ENCODE measurements at regions not wholly inside any gene's neighbourhood (a gene's known extent, or its start where the extent isn't known, plus 50 kb on each side); places are given as distances from the start of the nearest gene placed in this dataset.

DNA sequence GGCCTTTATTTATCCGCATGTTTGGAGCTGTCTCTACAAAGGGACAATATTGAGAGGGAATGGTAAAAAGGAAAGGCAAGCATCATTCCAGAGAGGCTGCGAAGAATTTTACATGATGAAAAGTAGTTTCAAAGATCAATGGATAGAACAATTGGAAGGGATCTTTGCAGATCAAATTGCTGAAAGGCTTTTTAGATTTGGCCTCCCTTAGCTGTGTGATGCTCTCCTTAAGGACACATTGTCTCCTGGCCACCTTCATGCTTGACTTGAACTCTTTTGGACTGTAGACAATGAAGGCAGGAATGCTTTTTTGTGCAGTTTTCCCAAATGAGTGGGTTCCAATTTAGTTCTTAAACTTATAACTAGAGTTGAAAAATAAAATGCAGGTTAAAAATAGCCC is 344.7 kb downstream of the ARL4A start:
- no peaks in the 10 kb centered on the region for H3K36me3 ChIP-seq (ENCODE audit: control insufficient read depth, insufficient read depth, low read length)
- TF ChIP-seq, protein P1, sequence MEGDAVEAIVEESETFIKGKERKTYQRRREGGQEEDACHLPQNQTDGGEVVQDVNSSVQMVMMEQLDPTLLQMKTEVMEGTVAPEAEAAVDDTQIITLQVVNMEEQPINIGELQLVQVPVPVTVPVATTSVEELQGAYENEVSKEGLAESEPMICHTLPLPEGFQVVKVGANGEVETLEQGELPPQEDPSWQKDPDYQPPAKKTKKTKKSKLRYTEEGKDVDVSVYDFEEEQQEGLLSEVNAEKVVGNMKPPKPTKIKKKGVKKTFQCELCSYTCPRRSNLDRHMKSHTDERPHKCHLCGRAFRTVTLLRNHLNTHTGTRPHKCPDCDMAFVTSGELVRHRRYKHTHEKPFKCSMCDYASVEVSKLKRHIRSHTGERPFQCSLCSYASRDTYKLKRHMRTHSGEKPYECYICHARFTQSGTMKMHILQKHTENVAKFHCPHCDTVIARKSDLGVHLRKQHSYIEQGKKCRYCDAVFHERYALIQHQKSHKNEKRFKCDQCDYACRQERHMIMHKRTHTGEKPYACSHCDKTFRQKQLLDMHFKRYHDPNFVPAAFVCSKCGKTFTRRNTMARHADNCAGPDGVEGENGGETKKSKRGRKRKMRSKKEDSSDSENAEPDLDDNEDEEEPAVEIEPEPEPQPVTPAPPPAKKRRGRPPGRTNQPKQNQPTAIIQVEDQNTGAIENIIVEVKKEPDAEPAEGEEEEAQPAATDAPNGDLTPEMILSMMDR (IDR thresholded peaks at IDR 0.05; ENCODE audit: insufficient read depth, low read length, poor library complexity, severe bottlenecking), result no peak
- DNase-seq (ENCODE audit: low read depth), result no peak
- H3K27me3 ChIP-seq (ENCODE audit: control insufficient read depth, insufficient read depth, low read length), result no peaks in the 10 kb centered on the region
- no peak overlapping the region for H3K4me3 ChIP-seq (ENCODE audit: low read depth, low read length)

DNA sequence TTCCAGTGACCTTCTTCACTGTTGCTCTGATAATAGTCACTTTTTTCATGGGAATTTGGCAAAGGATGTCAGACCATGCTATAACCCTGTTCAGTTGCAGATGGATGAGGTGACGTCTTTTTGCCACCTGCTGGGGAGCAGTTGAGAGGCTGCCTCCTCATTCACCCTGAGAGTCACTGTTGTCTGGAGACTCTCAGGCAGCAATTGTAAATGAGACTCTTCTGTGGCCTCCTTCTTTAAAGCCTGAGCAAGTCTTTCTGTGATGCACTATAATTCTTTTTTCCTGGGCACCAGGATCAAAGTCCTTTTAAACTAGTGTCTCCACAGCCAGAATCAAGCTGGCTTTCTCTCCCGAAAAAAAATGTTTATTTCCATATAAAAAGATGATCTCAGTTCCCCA is 345.1 kb downstream of the ARL4A start:
- DNase-seq (ENCODE audit: low read depth), result no peak
- H3K27me3 ChIP-seq (ENCODE audit: control insufficient read depth, insufficient read depth, low read length), result no peaks in the 10 kb centered on the region
- H3K4me3 ChIP-seq (ENCODE audit: low read depth, low read length), result no peak overlapping the region
- H3K36me3 ChIP-seq (ENCODE audit: control insufficient read depth, insufficient read depth, low read length), result no peaks in the 10 kb centered on the region
- TF ChIP-seq, protein P1 (IDR thresholded peaks at IDR 0.05; ENCODE audit: insufficient read depth, low read length, poor library complexity, severe bottlenecking), result no peak

DNA sequence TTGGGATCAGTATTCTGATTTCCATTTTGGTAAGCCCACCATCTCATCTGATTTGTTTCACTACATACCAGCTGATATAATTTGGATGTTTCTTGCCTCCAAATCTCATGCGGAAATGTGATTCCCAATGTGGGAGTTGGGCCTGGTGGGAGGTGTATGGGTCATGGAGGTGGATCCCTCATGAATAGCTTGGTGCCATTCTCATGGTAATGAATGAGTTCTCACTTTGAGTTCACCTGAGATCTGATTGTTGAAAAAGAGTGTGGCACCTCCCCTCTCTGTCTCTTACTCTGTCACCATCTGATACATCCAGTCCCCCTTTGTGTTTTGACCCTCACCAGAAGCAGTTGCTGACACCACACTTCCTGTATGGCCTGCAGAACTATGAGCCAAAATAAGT is 347.3 kb downstream of the ARL4A start:
- TF ChIP-seq, protein P1 (IDR thresholded peaks at IDR 0.05; ENCODE audit: insufficient read depth, low read length, poor library complexity, severe bottlenecking), result no peak
- H3K4me3 ChIP-seq (ENCODE audit: low read depth, low read length), result no peak overlapping the region
- H3K36me3 ChIP-seq (ENCODE audit: control insufficient read depth, insufficient read depth, low read length), result no peaks in the 10 kb centered on the region
- H3K27me3 ChIP-seq (ENCODE audit: control insufficient read depth, insufficient read depth, low read length), result no peaks in the 10 kb centered on the region
- no peak for DNase-seq (ENCODE audit: low read depth)

DNA sequence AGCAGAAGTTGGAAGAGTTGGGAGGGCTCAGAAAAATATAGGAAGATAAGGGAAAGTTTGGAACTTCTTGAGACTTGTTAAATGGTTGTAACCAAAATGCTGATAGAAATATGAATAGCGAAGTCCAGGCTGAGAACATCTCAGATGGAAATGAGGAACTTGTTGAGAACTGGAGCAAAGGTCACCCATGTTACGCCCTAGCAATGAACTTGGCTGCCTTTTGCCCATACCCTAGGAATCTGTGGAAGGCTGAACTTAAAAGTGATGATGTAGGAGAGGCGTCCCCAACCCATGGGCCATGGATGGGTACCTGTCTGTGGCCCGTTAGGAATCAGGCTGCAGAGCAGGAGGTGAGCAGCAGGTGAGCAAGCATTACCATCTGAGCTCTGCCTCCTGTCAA is 347.8 kb downstream of the ARL4A start:
- no peak overlapping the region for H3K4me3 ChIP-seq (ENCODE audit: low read depth, low read length)
- H3K27me3 ChIP-seq (ENCODE audit: control insufficient read depth, insufficient read depth, low read length), result no peaks in the 10 kb centered on the region
- H3K36me3 ChIP-seq (ENCODE audit: control insufficient read depth, insufficient read depth, low read length), result no peaks in the 10 kb centered on the region
- no peak for DNase-seq (ENCODE audit: low read depth)
- TF ChIP-seq, protein P1 (IDR thresholded peaks at IDR 0.05; ENCODE audit: insufficient read depth, low read length, poor library complexity, severe bottlenecking), result no peak

DNA sequence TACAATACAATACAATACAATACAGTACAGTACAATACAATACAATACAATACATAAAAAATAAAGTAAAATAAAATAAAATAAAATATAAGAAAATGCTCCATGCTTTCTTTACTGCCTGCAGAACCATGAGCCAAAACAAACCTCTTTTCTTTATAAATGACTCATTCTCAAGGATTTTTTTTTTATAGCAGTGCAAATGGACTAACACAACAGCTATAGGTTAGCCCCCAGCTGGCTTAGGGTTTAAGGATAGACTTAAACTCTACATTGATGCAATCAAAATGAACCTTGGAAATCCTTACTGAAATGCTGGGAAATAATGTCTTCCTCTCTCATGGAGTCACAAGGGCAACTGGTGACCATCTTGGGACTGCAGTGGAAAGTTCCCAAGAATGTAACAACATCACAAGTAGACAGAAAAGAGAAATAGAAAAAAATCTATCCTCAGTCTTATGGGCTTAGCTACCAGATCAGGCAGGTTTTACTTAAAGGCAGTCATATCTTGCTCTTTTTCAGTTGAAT is 348.9 kb downstream of the ARL4A start:
- no peak overlapping the region for H3K4me3 ChIP-seq (ENCODE audit: low read depth, low read length)
- no peaks in the 10 kb centered on the region for H3K36me3 ChIP-seq (ENCODE audit: control insufficient read depth, insufficient read depth, low read length)
- TF ChIP-seq, protein P1 (IDR thresholded peaks at IDR 0.05; ENCODE audit: insufficient read depth, low read length, poor library complexity, severe bottlenecking), result no peak
- no peaks in the 10 kb centered on the region for H3K27me3 ChIP-seq (ENCODE audit: control insufficient read depth, insufficient read depth, low read length)
- DNase-seq (ENCODE audit: low read depth), result no peak

DNA sequence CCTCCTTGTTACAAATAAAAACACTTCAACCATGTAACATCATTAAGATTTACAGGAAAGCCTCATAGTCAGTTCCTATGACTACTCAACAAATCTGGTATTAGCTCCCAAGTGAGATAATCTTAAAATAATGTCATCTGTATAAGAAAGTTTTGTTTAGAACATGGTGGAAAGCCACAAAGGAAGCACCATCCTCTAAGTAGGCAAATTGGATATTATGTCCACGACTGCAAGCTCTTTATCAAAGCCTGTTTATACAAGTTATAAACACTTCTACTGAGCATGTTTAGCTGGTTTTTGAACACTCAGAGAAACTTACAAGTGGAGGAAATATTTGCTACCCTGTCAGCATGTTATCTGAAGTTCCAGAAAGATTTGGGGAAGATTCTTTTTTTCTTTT is 349.8 kb downstream of the ARL4A start:
- Histone ChIP-seq H3K4me3 (ENCODE audit: low read depth, low read length) (no peak overlapping the region), H3K27me3 (ENCODE audit: control insufficient read depth, insufficient read depth, low read length) (no peaks in the 10 kb centered on the region), H3K36me3 (ENCODE audit: control insufficient read depth, insufficient read depth, low read length) (no peaks in the 10 kb centered on the region)
- DNase-seq (ENCODE audit: low read depth), result no peak
- TF ChIP-seq, protein P1 (IDR thresholded peaks at IDR 0.05; ENCODE audit: insufficient read depth, low read length, poor library complexity, severe bottlenecking), result no peak
